Left lung (tissue), 4 donors: ENCODE measurements at regions not wholly inside any gene's neighbourhood (a gene's known extent, or its start where the extent isn't known, plus 50 kb on each side); places are given as distances from the start of the nearest gene placed in this dataset.

ENCODE experiments used
- ATAC-seq: fragments of 200-7000 bp; cut with Tn5 transposase; one replicate; pipeline ENCODE4 v1.9.1; 2020; ENCODE audit warnings: moderate library complexity
- DNase-seq, 4 donors: peaks; one replicate each; pipeline ENCODE4 v3.0.0-alpha.2; 2013 to 2020
- H3K27ac ChIP-seq, 2 donors: fragments of 200-600 bp; sonication (generic) in 1 of 2; one replicate each; pipeline versions ENCODE4 v1.5.0 to v1.8.0; 2020 to 2021
- H3K27me3 ChIP-seq, 2 donors: fragments of 200-600 bp; sonication (generic) in 1 of 2; one replicate each; pipeline versions ENCODE4 v1.5.0 to v1.8.0; 2020 to 2021
- H3K36me3 ChIP-seq, 2 donors: fragments of 200-600 bp; sonication (generic) in 1 of 2; one replicate each; pipeline versions ENCODE4 v1.5.0 to v1.8.0; 2020 to 2021
- H3K4me1 ChIP-seq, 2 donors: fragments of 200-600 bp; one replicate each; pipeline ENCODE4 v1.8.0; 2021
- H3K4me3 ChIP-seq, 2 donors: fragments of 200-600 bp; sonication (generic) in 1 of 2; one replicate each; pipeline versions ENCODE4 v1.5.0 to v1.8.0; 2020 to 2021; ENCODE audit warnings: mild to moderate bottlenecking in 1 of 2
- H3K9me3 ChIP-seq, 2 donors: fragments of 200-600 bp; sonication (generic) in 1 of 2; one replicate each; pipeline versions ENCODE4 v1.5.0 to v1.8.0; 2020 to 2021
- CTCF ChIP-seq, 2 donors: fragments of 200-600 bp; sonication (generic) in 1 of 2; IDR thresholded peaks; one replicate each; pipeline versions ENCODE4 v1.5.0 to v1.8.0; 2021; ENCODE audit warnings: antibody characterized with exemption in 2 of 2
- intact Hi-C, 2 donors: fragments of 100-400 bp; cut with DNase I; formaldehyde crosslinking; loops; one replicate each; pipeline versions ENCODE4 v1.11.2 to v1.14.2; 2022
- donor health status: DM: no; HTN: yes; CAD: no.
- donor health status: DM: no; HTN: no; CAD: no.

GRCh38 chr3:72199530-72199929 is 414.6 kb upstream of the PROK2 start:
- TF ChIP-seq CTCF (IDR thresholded peaks at IDR 0.05): no peak
- intact Hi-C loops: no loop called here
- DNase-seq (no peak), ATAC-seq (no peak)
- Histone ChIP-seq H3K27ac (no peak overlapping the region), H3K4me1 (no peaks in the 10 kb centered on the region), H3K9me3 (peaks cover 0 to 11% of the 10 kb centered on the region in 2 donors), H3K4me3 (no peak overlapping the region), H3K27me3 (no peaks in the 10 kb centered on the region), H3K36me3 (no peaks in the 10 kb centered on the region)

- Histone ChIP-seq H3K9me3 (peaks cover 0 to 19% of the 10 kb centered on the region in 2 donors), H3K27me3 (no peaks in the 10 kb centered on the region), H3K36me3 (no peaks in the 10 kb centered on the region), H3K27ac (no peak overlapping the region), H3K4me3 (no peak overlapping the region), H3K4me1 (no peaks in the 10 kb centered on the region)
- DNase-seq: no peak
- intact Hi-C loops: no loop called here
- TF ChIP-seq CTCF (IDR thresholded peaks at IDR 0.05): no peak
- ATAC-seq: no peak
Observed at GRCh38 chr3:72196377-72196929, 411.5 kb upstream of the PROK2 start.

- no peak overlapping the region for H3K4me3 ChIP-seq
- TF ChIP-seq CTCF (IDR thresholded peaks at IDR 0.05): no peak
- intact Hi-C loops: no loop called here
Observed at GRCh38 chr3:72195895-72196294, 410.9 kb upstream of the PROK2 start.

GRCh38 chr3:72194458-72194857 is 409.5 kb upstream of the PROK2 start:
- H3K4me1 ChIP-seq: no peaks in the 10 kb centered on the region
- no peak overlapping the region for H3K27ac ChIP-seq
- peaks cover 0 to 8% of the 10 kb centered on the region in 2 donors for H3K9me3 ChIP-seq
- ATAC-seq (no peak), DNase-seq (no peak)
- no peak for TF ChIP-seq CTCF (IDR thresholded peaks at IDR 0.05)
- no peaks in the 10 kb centered on the region for H3K27me3 ChIP-seq
- no peak overlapping the region for H3K4me3 ChIP-seq
- no peaks in the 10 kb centered on the region for H3K36me3 ChIP-seq
- intact Hi-C loops: no loop called here

More at GRCh38 chr3:72195895-72196294, 410.9 kb upstream of the PROK2 start:
- Histone ChIP-seq H3K27me3 (no peaks in the 10 kb centered on the region), H3K4me1 (no peaks in the 10 kb centered on the region), H3K36me3 (no peaks in the 10 kb centered on the region), H3K27ac (no peak overlapping the region), H3K9me3 (peaks cover 0 to 17% of the 10 kb centered on the region in 2 donors)
- ATAC-seq: no peak
- no peak for DNase-seq

- no peaks in the 10 kb centered on the region for H3K4me1 ChIP-seq
- no peak overlapping the region for H3K4me3 ChIP-seq
- DNase-seq: no peak
- intact Hi-C loops: no loop called here
- H3K36me3 ChIP-seq: no peaks in the 10 kb centered on the region
- H3K27ac ChIP-seq: no peak overlapping the region
- peaks cover 0 to 8% of the 10 kb centered on the region in 2 donors for H3K9me3 ChIP-seq
- ATAC-seq: no peak
- no peaks in the 10 kb centered on the region for H3K27me3 ChIP-seq
- TF ChIP-seq CTCF (IDR thresholded peaks at IDR 0.05): no peak
Observed at GRCh38 chr3:72193771-72194430, 409.0 kb upstream of the PROK2 start.
